ENCODE measurements at regions not wholly inside any gene's neighbourhood (a gene's known extent, or its start where the extent isn't known, plus 50 kb on each side); places are given as distances from the start of the nearest gene placed in this dataset.

GRCh38 chr5:5905186-5905585 is 473.2 kb downstream of the MED10 start:
- Histone ChIP-seq H3K27ac (ENCODE audit: control insufficient read depth, insufficient read depth, low read length) (no peak overlapping the region), H3K9ac (ENCODE audit: control insufficient read depth, extremely low read depth, insufficient read depth, low read length) (no peak overlapping the region), H3K4me1 (ENCODE audit: control insufficient read depth, extremely low read depth, insufficient read depth, low read length) (no peaks in the 10 kb centered on the region), H3K79me2 (ENCODE audit: control insufficient read depth, insufficient read depth, low read length) (no peaks in the 10 kb centered on the region), H2AFZ (ENCODE audit: control insufficient read depth, low read length) (no peak overlapping the region), H3K4me3 (ENCODE audit: control insufficient read depth in 2 of 3, extremely low read depth in 1 of 3, insufficient read depth in 2 of 3, low read depth in 1 of 3, low read length in 3 of 3) (no peak overlapping the region), H3K27me3 (ENCODE audit: control insufficient read depth, extremely low read depth, insufficient read depth, low read length) (no peaks in the 10 kb centered on the region), H3K36me3 (ENCODE audit: control insufficient read depth in 2 of 2, extremely low read depth in 1 of 2, insufficient read depth in 2 of 2, low read length in 2 of 2) (no peaks in the 10 kb centered on the region), H3K9me1 (ENCODE audit: control insufficient read depth, extremely low read depth, insufficient read depth, low read length) (no peaks in the 10 kb centered on the region), H3K4me2 (ENCODE audit: control insufficient read depth, extremely low read depth, insufficient read depth, low read depth, low read length) (no peak overlapping the region), H4K20me1 (ENCODE audit: control insufficient read depth, extremely low read depth, insufficient read depth, low read length) (no peaks in the 10 kb centered on the region), H3K9me3 (ENCODE audit: control insufficient read depth, low read depth, low read length) (no peaks in the 10 kb centered on the region)
- DNase-seq (ENCODE audit: low read depth, low spot score) (no peak), FAIRE-seq (no peak)
- dilution Hi-C loops (cut with MboI; ENCODE audit: extremely low pct_ligation_motif_present, low sequenced_read_pairs): no loop called here
- TF ChIP-seq EZH2 (IDR thresholded peaks at IDR 0.05; ENCODE audit: low read length) (no peak), CTCF (optimal IDR thresholded peaks at IDR 0.05 in 1 of 3, IDR thresholded peaks at IDR 0.05 in 1 of 3, conservative IDR thresholded peaks at IDR 0.05 in 1 of 3; ENCODE audit: extremely low read depth in 1 of 3, insufficient read depth in 2 of 3, low read length in 3 of 3) (no peak)

- no peak for FAIRE-seq
- dilution Hi-C loops (cut with MboI; ENCODE audit: extremely low pct_ligation_motif_present, low sequenced_read_pairs): no loop called here
- Histone ChIP-seq H3K9ac (ENCODE audit: control insufficient read depth, extremely low read depth, insufficient read depth, low read length) (no peak overlapping the region), H3K4me3 (ENCODE audit: control insufficient read depth in 2 of 3, extremely low read depth in 1 of 3, insufficient read depth in 2 of 3, low read depth in 1 of 3, low read length in 3 of 3) (no peak overlapping the region), H3K9me3 (ENCODE audit: control insufficient read depth, low read depth, low read length) (no peaks in the 10 kb centered on the region), H2AFZ (ENCODE audit: control insufficient read depth, low read length) (no peak overlapping the region), H3K4me1 (ENCODE audit: control insufficient read depth, extremely low read depth, insufficient read depth, low read length) (no peaks in the 10 kb centered on the region), H3K9me1 (ENCODE audit: control insufficient read depth, extremely low read depth, insufficient read depth, low read length) (no peaks in the 10 kb centered on the region), H3K27ac (ENCODE audit: control insufficient read depth, insufficient read depth, low read length) (no peak overlapping the region), H4K20me1 (ENCODE audit: control insufficient read depth, extremely low read depth, insufficient read depth, low read length) (no peaks in the 10 kb centered on the region), H3K4me2 (ENCODE audit: control insufficient read depth, extremely low read depth, insufficient read depth, low read depth, low read length) (no peak overlapping the region), H3K79me2 (ENCODE audit: control insufficient read depth, insufficient read depth, low read length) (no peaks in the 10 kb centered on the region), H3K36me3 (ENCODE audit: control insufficient read depth in 2 of 2, extremely low read depth in 1 of 2, insufficient read depth in 2 of 2, low read length in 2 of 2) (no peaks in the 10 kb centered on the region), H3K27me3 (ENCODE audit: control insufficient read depth, extremely low read depth, insufficient read depth, low read length) (no peaks in the 10 kb centered on the region)
- TF ChIP-seq EZH2 (IDR thresholded peaks at IDR 0.05; ENCODE audit: low read length): no peak
- no peak for DNase-seq (ENCODE audit: low read depth, low spot score)
These were observed 474.2 kb downstream of the MED10 start for GRCh38 chr5:5904113-5904512.

Data from keratinocyte (primary cell).